HEK293T (cell line): ENCODE measurements at regions not wholly inside any gene's neighbourhood (a gene's known extent, or its start where the extent isn't known, plus 50 kb on each side); places are given as distances from the start of the nearest gene placed in this dataset.

ENCODE experiments used
- CTCF ChIA-PET: fragments of 350-600 bp; formaldehyde crosslinking; extraction: SDS; loops from one replicate; lab custom pipeline; 2021; ENCODE audit warnings: antibody characterized with exemption, inconsistent platforms; lab: Yijun Ruan, JAX
- POLR2A ChIA-PET: fragments of 350-600 bp; formaldehyde crosslinking; extraction: SDS; loops from one replicate; lab custom pipeline; 2020; ENCODE audit warnings: antibody characterized with exemption, inconsistent platforms; lab: Yijun Ruan, JAX
- DNase-seq: peaks from one replicate; pipeline ENCODE4 v3.0.0; 2012; ENCODE audit warnings: mixed read lengths; ENCODE audit errors: extremely low spot score
- ARNT ChIP-seq: fragments of 450-650 bp; IDR thresholded peaks from 2 replicates; pipeline ENCODE4 v1.6.1; 2017; ENCODE audit warnings: mild to moderate bottlenecking
- BHLHE40 ChIP-seq: fragments of 450-650 bp; IDR thresholded peaks from 2 replicates; pipeline ENCODE4 v1.6.1; 2016; ENCODE audit warnings: mild to moderate bottlenecking, moderate library complexity, borderline replicate concordance
- CTBP1 ChIP-seq: fragments of 450-650 bp; IDR thresholded peaks from 2 replicates; pipeline ENCODE4 v1.6.1; 2016; ENCODE audit warnings: borderline replicate concordance
- ELF4 ChIP-seq: fragments of 450-650 bp; IDR thresholded peaks from 2 replicates; pipeline ENCODE4 v1.6.1; 2017; ENCODE audit warnings: antibody characterized with exemption
- FOXA1 ChIP-seq: fragments of 450-650 bp; IDR thresholded peaks from 2 replicates; pipeline ENCODE4 v1.6.1; 2016; ENCODE audit warnings: mild to moderate bottlenecking
- FOXK2 ChIP-seq: fragments of 450-650 bp; IDR thresholded peaks from 2 replicates; pipeline ENCODE4 v1.6.1; 2016; ENCODE audit warnings: mild to moderate bottlenecking
- FOXM1 ChIP-seq: fragments of 450-650 bp; IDR thresholded peaks from 2 replicates; pipeline ENCODE4 v1.6.1; 2017; ENCODE audit warnings: mild to moderate bottlenecking, borderline replicate concordance
- HDGF ChIP-seq: fragments of 450-650 bp; IDR thresholded peaks from 2 replicates; pipeline ENCODE4 v1.6.1; 2017; ENCODE audit warnings: antibody characterized with exemption, borderline replicate concordance
- L3MBTL2 ChIP-seq: fragments of 450-650 bp; conservative IDR thresholded peaks from 2 replicates; pipeline ENCODE4 v1.6.1; 2016; ENCODE audit warnings: mild to moderate bottlenecking
- LEF1 ChIP-seq: fragments of 450-650 bp; IDR thresholded peaks from 2 replicates; pipeline ENCODE4 v1.6.1; 2017; ENCODE audit warnings: mild to moderate bottlenecking, borderline replicate concordance
- NFRKB ChIP-seq: fragments of 450-650 bp; IDR thresholded peaks from 2 replicates; pipeline ENCODE4 v1.6.1; 2016; ENCODE audit warnings: mild to moderate bottlenecking, moderate library complexity
- SP1 ChIP-seq: fragments of 450-650 bp; IDR thresholded peaks from 2 replicates; pipeline ENCODE4 v1.6.1; 2017
- SUZ12 ChIP-seq: fragments of 450-650 bp; IDR thresholded peaks from 2 replicates; pipeline ENCODE4 v1.6.1; 2016; ENCODE audit warnings: mild to moderate bottlenecking
- TARDBP ChIP-seq: fragments of 450-650 bp; IDR thresholded peaks from 2 replicates; pipeline ENCODE4 v1.6.1; 2016
- ZNF384 ChIP-seq: fragments of 450-650 bp; IDR thresholded peaks from 2 replicates; pipeline ENCODE4 v1.6.1; 2016
- TF ChIP-seq, protein P1 (sequence below): fragments of 450-650 bp; IDR thresholded peaks from 2 replicates; pipeline ENCODE4 v1.6.1; 2016

GRCh38 chr12:92993259-92993658 is 64.2 kb upstream of the EEA1 start:
- no peak for DNase-seq
- ChIA-PET POLR2A (no interaction called here), CTCF (interaction anchor here (1.3 kb wide), 1 partner anchor 404 kb away, joined by 4 read pairs; no protein-coding TSS in a partner anchor)
- TF ChIP-seq BHLHE40, result no peak
- TF ChIP-seq ZNF384, result no peak
- no peak for TF ChIP-seq L3MBTL2
- no peak for TF ChIP-seq LEF1
- TF ChIP-seq FOXA1, result no peak
- TF ChIP-seq CTBP1, result no peak
- no peak for TF ChIP-seq NFRKB
- TF ChIP-seq FOXM1, result no peak
- no peak for TF ChIP-seq ELF4
- TF ChIP-seq TARDBP, result no peak

GRCh38 chr12:92995258-92995903 is 66.3 kb upstream of the EEA1 start:
- CTCF ChIA-PET, result no interaction called here
- POLR2A ChIA-PET, result no interaction called here
- TF ChIP-seq, protein P1, sequence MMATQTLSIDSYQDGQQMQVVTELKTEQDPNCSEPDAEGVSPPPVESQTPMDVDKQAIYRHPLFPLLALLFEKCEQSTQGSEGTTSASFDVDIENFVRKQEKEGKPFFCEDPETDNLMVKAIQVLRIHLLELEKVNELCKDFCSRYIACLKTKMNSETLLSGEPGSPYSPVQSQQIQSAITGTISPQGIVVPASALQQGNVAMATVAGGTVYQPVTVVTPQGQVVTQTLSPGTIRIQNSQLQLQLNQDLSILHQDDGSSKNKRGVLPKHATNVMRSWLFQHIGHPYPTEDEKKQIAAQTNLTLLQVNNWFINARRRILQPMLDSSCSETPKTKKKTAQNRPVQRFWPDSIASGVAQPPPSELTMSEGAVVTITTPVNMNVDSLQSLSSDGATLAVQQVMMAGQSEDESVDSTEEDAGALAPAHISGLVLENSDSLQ, result no peak
- TF ChIP-seq ARNT, result no peak
- TF ChIP-seq L3MBTL2, result no peak
- no peak for TF ChIP-seq FOXK2
- TF ChIP-seq SUZ12, result no peak
- no peak for TF ChIP-seq NFRKB
- TF ChIP-seq BHLHE40, result no peak
- TF ChIP-seq FOXM1, result no peak
- DNase-seq, result no peak

DNA sequence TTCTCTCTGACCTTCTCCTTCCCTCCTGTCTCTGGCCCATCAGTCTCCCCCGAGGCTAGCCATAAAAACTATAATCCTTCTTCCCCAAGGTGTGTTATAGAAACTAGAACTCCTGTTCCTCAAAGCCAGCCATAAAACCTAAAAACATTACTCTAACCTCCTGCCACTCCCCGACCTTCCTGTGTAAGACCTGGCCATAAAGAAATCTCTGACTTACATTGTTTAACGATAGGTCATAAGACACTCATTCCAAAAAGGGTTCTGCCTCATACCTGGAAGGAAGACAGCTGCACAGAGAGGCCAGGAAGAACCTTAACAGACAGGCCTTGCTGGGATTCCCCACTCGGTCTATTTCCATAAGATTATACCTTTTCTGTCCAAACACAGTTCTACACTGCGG is 70.9 kb upstream of the EEA1 start:
- POLR2A ChIA-PET, result no interaction called here
- CTCF ChIA-PET, result no interaction called here

DNA sequence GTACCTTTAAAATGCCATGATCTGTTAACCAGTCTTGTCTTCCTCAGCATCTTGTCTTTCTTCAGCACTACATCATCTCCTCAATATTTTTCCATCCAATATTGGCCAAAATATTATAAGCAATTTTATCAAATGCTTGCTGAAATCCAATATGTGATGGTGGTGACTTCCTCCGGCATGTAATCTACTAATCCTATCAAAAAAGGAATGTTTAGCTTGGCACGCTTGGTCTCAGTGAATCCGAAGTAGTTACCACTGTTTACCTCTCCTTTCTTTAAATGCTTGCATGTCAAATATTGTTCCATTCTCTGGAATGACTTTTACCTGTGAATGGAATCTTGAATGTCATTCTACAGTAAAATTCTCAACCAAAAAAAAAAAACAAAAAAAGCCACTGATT is 72.3 kb upstream of the EEA1 start:
- no peak for DNase-seq
- no peak for TF ChIP-seq L3MBTL2
- TF ChIP-seq LEF1, result no peak
- TF ChIP-seq SUZ12, result no peak
- TF ChIP-seq, protein P1, result no peak
- no peak for TF ChIP-seq FOXM1
- no peak for TF ChIP-seq BHLHE40
- TF ChIP-seq FOXK2, result no peak
- TF ChIP-seq ELF4, result no peak
- TF ChIP-seq CTBP1, result no peak
- no peak for TF ChIP-seq SP1
- no peak for TF ChIP-seq ARNT
- TF ChIP-seq NFRKB, result no peak
- TF ChIP-seq ZNF384, result no peak
- no peak for TF ChIP-seq HDGF
- no peak for TF ChIP-seq TARDBP
- TF ChIP-seq FOXA1, result no peak
- POLR2A ChIA-PET, result no interaction called here
- CTCF ChIA-PET, result no interaction called here

More for the DNA sequence above, 70.9 kb upstream of the EEA1 start:
- no peak for TF ChIP-seq SP1
- TF ChIP-seq, protein P1, result no peak
- TF ChIP-seq FOXK2, result no peak
- TF ChIP-seq LEF1, result no peak
- TF ChIP-seq CTBP1, result no peak
- no peak for TF ChIP-seq BHLHE40
- TF ChIP-seq HDGF, result no peak
- no peak for TF ChIP-seq ZNF384
- TF ChIP-seq ARNT, result no peak
- no peak for TF ChIP-seq FOXM1
- no peak for TF ChIP-seq NFRKB
- TF ChIP-seq SUZ12, result no peak
- TF ChIP-seq TARDBP, result no peak
- DNase-seq, result no peak

DNA sequence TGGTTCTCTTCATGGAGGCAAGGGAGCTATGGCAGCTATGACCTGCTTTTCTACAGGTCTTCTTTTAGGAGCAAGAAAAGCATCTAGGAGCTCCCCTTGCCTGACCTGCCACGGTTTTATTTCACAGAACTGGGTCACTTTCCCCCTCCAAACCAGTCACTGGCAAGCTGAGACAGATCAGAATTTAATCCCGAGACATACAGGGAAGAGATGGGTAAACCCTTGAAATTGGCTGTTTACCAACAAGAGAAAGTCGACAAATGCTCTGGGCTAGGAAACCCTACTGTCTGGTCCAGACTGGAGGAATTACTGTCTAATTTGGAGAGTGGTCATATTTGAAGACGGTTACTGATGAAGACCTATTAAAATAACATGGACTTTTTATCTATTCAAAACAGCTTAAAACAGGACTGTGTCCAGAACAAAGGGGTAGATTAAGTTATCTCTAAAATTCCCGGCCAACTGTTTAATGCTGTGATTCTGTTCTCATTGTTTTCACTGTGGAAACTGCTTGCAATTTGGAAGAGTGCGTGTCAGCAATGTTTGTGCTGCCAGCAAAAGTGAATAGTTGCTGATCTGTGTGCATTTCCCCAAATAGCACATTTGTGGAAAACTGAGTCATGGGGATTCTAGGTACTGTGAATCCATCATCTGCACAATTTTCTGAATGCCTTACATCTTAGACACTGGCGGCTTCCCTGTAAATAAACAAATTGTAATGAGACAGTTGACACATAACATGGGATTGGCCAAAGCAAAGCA is 73.4 kb upstream of the EEA1 start:
- no peak for DNase-seq
- ChIA-PET POLR2A (no interaction called here), CTCF (no interaction called here)
- no peak for TF ChIP-seq ARNT
- TF ChIP-seq LEF1, result no peak
- TF ChIP-seq SUZ12, result no peak

GRCh38 chr12:93003531-93004239 is 74.6 kb upstream of the EEA1 start:
- no peak for DNase-seq
- CTCF ChIA-PET, result interaction anchor here (0.6 to 1.9 kb wide), 4 partner anchors 12 to 1099 kb away, joined by 3 to 7 read pairs (median 3); no protein-coding TSS in a partner anchor
- TF ChIP-seq, protein P1, result peak; percentile 80
- TF ChIP-seq ZNF384 (no peak), CTBP1 (no peak)
- POLR2A ChIA-PET, result no interaction called here
